Endothelial cell (in vitro differentiated cells): ENCODE measurements at regions not wholly inside any gene's neighbourhood (a gene's known extent, or its start where the extent isn't known, plus 50 kb on each side); places are given as distances from the start of the nearest gene placed in this dataset.

Experiments used
- DNase-seq: peaks from one replicate; pipeline ENCODE4 v3.0.0; 2021; ENCODE audit warnings: low spot score
- H3K27ac Mint-ChIP-seq: one replicate; pipeline ENCODE4 v1.8.0; 2021; ENCODE audit warnings: mixed read lengths, inconsistent platforms; ENCODE audit not compliant: unreplicated experiment
- H3K27me3 Mint-ChIP-seq: one replicate; pipeline ENCODE4 v1.8.0; 2021; ENCODE audit warnings: mild to moderate bottlenecking, moderate library complexity, mixed read lengths, inconsistent platforms; ENCODE audit not compliant: unreplicated experiment
- H3K36me3 Mint-ChIP-seq: one replicate; pipeline ENCODE4 v1.8.0; 2021; ENCODE audit warnings: mild to moderate bottlenecking, low read depth, mixed read lengths, inconsistent platforms; ENCODE audit not compliant: unreplicated experiment
- H3K4me1 Mint-ChIP-seq: one replicate; pipeline ENCODE4 v1.8.0; 2021; ENCODE audit warnings: mild to moderate bottlenecking, mixed read lengths, inconsistent platforms; ENCODE audit not compliant: unreplicated experiment
- H3K4me3 Mint-ChIP-seq: one replicate; pipeline ENCODE4 v1.8.0; 2021; ENCODE audit warnings: mild to moderate bottlenecking, mixed read lengths, inconsistent platforms; ENCODE audit not compliant: unreplicated experiment
- H3K9me3 Mint-ChIP-seq: one replicate; pipeline ENCODE4 v1.8.0; 2021; ENCODE audit warnings: mixed read lengths, inconsistent platforms; ENCODE audit not compliant: unreplicated experiment
- CTCF ChIP-seq: fragments of 200-600 bp; sonication (generic); IDR thresholded peaks from one replicate; pipeline ENCODE4 v1.5.0; 2021; ENCODE audit warnings: antibody characterized with exemption; ENCODE audit not compliant: unreplicated experiment

DNA sequence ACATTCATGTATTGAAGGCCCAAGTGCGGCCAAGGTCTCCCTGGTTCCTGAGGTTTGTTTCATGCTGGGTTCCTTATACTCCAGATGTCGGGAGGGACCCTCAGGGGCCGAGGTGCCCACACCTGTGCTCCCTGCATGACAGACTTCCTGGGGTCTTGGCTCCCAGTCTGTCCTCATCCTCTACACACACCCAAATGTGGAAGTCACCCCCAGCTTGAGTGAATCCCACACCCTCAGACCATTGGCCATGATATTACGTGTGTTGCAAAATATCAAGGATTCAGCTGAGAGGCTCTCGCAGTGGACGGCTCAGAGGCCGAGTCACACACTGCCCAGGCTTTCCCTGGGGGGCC, 82.2 kb upstream of the DUSP22 start:
- Mint-ChIP-seq H3K36me3 (peaks cover 3% of the 10 kb centered on the region), H3K4me1 (no peaks in the 10 kb centered on the region), H3K27ac (no peak overlapping the region), H3K27me3 (peaks cover 8% of the 10 kb centered on the region), H3K4me3 (no peak overlapping the region), H3K9me3 (peaks cover 4% of the 10 kb centered on the region)
- no peak for DNase-seq
- no peak for TF ChIP-seq CTCF

DNA sequence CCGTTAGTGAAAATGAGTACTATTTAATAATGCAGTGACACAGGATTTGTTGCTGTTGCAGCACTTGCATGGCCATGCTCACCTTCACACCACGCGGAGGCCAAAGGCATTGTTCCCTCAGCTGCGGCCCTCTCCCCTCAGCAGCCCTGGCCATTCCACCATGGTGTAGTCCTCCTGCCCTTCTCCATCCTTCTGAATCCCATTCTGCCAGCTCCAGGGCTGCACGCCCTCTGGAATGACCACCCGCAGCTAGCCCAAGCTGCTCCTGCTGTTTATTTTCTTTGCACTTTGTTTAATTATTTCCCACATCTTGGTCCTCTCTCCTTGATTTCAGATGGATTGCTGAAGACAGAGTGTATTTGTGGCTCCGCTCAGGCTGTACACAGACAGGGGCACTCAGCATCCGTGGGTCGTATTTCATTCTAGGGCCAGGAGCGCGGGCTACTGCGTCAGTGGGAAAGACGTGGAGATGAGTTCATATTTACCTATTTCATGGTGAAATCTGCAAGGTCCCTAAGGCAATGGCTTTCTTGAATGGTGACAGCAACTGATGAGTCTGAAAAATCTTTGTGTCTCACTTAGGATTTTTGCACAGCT, 81.4 kb upstream of the DUSP22 start:
- H3K4me1 Mint-ChIP-seq = no peaks in the 10 kb centered on the region
- H3K9me3 Mint-ChIP-seq = peaks cover 4% of the 10 kb centered on the region
- no peak for TF ChIP-seq CTCF
- H3K27me3 Mint-ChIP-seq = peaks cover 8% of the 10 kb centered on the region
- H3K27ac Mint-ChIP-seq = no peak overlapping the region
- H3K36me3 Mint-ChIP-seq = peaks cover 3% of the 10 kb centered on the region
- no peak overlapping the region for H3K4me3 Mint-ChIP-seq
- no peak for DNase-seq

- no peak for DNase-seq
- peaks cover 4% of the 10 kb centered on the region for H3K9me3 Mint-ChIP-seq
- H3K4me3 Mint-ChIP-seq = no peak overlapping the region
- H3K27me3 Mint-ChIP-seq = peaks cover 8% of the 10 kb centered on the region
- no peak overlapping the region for H3K27ac Mint-ChIP-seq
- no peak for TF ChIP-seq CTCF
- no peaks in the 10 kb centered on the region for H3K4me1 Mint-ChIP-seq
- peaks cover 3% of the 10 kb centered on the region for H3K36me3 Mint-ChIP-seq
Observed at GRCh38 chr6:211871-212497, 80.3 kb upstream of the DUSP22 start.

DNA sequence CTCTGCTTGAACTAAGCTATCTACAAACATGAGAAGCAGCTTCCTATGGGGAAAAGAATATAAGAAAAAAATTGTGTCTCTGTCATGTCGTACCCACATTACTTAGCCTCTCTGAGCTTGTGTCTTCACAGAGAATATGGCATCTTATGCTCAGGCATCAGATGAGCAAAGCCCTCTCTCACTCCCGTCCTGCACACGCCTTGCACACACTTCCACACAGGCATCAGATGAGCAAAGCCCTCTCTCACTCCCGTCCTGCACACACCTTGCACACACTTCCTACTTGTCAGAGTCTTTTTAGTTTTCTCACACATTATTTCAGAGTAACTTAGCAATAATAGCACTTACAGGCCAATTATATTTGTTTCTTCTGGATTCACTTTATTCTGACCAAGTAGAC, 79.0 kb upstream of the DUSP22 start:
- no peak for TF ChIP-seq CTCF
- H3K36me3 Mint-ChIP-seq = peaks cover 3% of the 10 kb centered on the region
- no peaks in the 10 kb centered on the region for H3K4me1 Mint-ChIP-seq
- H3K9me3 Mint-ChIP-seq = peaks cover 4% of the 10 kb centered on the region
- H3K27ac Mint-ChIP-seq = no peak overlapping the region
- peaks cover 11% of the 10 kb centered on the region for H3K27me3 Mint-ChIP-seq
- no peak overlapping the region for H3K4me3 Mint-ChIP-seq
- DNase-seq = no peak

GRCh38 chr6:214428-214827, 77.9 kb upstream of the DUSP22 start:
- no peak for TF ChIP-seq CTCF
- H3K9me3 Mint-ChIP-seq = peaks cover 4% of the 10 kb centered on the region
- H3K27me3 Mint-ChIP-seq = peaks cover 11% of the 10 kb centered on the region
- peaks cover 3% of the 10 kb centered on the region for H3K36me3 Mint-ChIP-seq
- no peak for DNase-seq
- no peak overlapping the region for H3K4me3 Mint-ChIP-seq
- H3K27ac Mint-ChIP-seq = no peak overlapping the region
- H3K4me1 Mint-ChIP-seq = no peaks in the 10 kb centered on the region
